OCI-LY1 (cell line): ENCODE measurements at regions not wholly inside any gene's neighbourhood (a gene's known extent, or its start where the extent isn't known, plus 50 kb on each side); places are given as distances from the start of the nearest gene placed in this dataset.

Experiments used
- H2AFZ ChIP-seq: fragments of 200-600 bp; sonication (generic), shearing (Covaris generic); 2 replicates; pipeline ENCODE4 v1.6.0; 2014; ENCODE audit warnings: antibody characterized with exemption, mild to moderate bottlenecking, low read length
- H3F3A ChIP-seq: fragments of 200-600 bp; sonication (generic), shearing (Covaris generic); 2 replicates; pipeline ENCODE4 v1.6.0; 2014; ENCODE audit warnings: mild to moderate bottlenecking, antibody characterized with exemption, low read length, moderate library complexity; ENCODE audit not compliant: insufficient read depth
- H3K27ac ChIP-seq: fragments of 200-600 bp; sonication (generic); 2 replicates; pipeline ENCODE4 v1.5.1; 2014; ENCODE audit warnings: low read length, mixed run types, mild to moderate bottlenecking, low read depth; ENCODE audit not compliant: poor library complexity, severe bottlenecking
- H3K27me3 ChIP-seq: fragments of 200-600 bp; sonication (generic); 2 replicates; pipeline ENCODE4 v1.6.0; 2014; ENCODE audit warnings: antibody characterized with exemption, mild to moderate bottlenecking, low read length, moderate library complexity; ENCODE audit not compliant: insufficient read depth
- H3K36me3 ChIP-seq: fragments of 200-600 bp; sonication (generic); 2 replicates; pipeline ENCODE4 v1.6.1; 2014; ENCODE audit warnings: mild to moderate bottlenecking, antibody characterized with exemption, low read length, moderate library complexity, mixed read lengths; ENCODE audit not compliant: insufficient read depth
- H3K4me1 ChIP-seq: fragments of 200-600 bp; sonication (generic); 2 replicates; pipeline ENCODE4 v1.5.1; 2014; ENCODE audit warnings: mild to moderate bottlenecking, low read length, moderate library complexity; ENCODE audit not compliant: insufficient read depth, severe bottlenecking
- H3K4me2 ChIP-seq: fragments of 200-600 bp; sonication (generic), shearing (Covaris generic); 2 replicates; pipeline ENCODE4 v1.6.1; 2014; ENCODE audit warnings: low read length
- H3K4me3 ChIP-seq: fragments of 200-600 bp; sonication (generic); 2 replicates; pipeline ENCODE4 v1.5.1; 2014; ENCODE audit warnings: low read length, low read depth, mild to moderate bottlenecking, mixed read lengths; ENCODE audit not compliant: poor library complexity, severe bottlenecking
- H3K79me2 ChIP-seq: fragments of 200-600 bp; shearing (Covaris generic); 2 replicates; pipeline ENCODE4 v1.6.1; 2016; ENCODE audit warnings: mixed run types, low read length, mixed read lengths; ENCODE audit not compliant: insufficient read depth
- H3K9ac ChIP-seq: fragments of 200-600 bp; sonication (generic), shearing (Covaris generic); 2 replicates; pipeline ENCODE4 v1.6.1; 2014; ENCODE audit warnings: mild to moderate bottlenecking, low read length, mixed read lengths
- H3K9me2 ChIP-seq: fragments of 200-600 bp; sonication (generic), shearing (Covaris generic); 2 replicates; pipeline ENCODE4 v1.6.1; 2014; ENCODE audit warnings: low read depth, mild to moderate bottlenecking, low read length, mixed read lengths
- H3K9me3 ChIP-seq: fragments of 200-600 bp; shearing (Covaris generic); 2 replicates; pipeline ENCODE4 v1.6.1; 2014; ENCODE audit warnings: low read length, mixed read lengths
- H4K20me1 ChIP-seq: fragments of 200-600 bp; sonication (generic), shearing (Covaris generic); 2 replicates; pipeline ENCODE4 v1.6.0; 2016; ENCODE audit warnings: mild to moderate bottlenecking, low read length; ENCODE audit not compliant: insufficient read depth
- CTCF ChIP-seq: fragments of 200-600 bp; sonication (generic), shearing (Covaris generic); IDR thresholded peaks from 2 replicates; pipeline ENCODE4 v1.5.1; 2017; ENCODE audit warnings: mild to moderate bottlenecking, antibody characterized with exemption, low read length, moderate library complexity, mixed read lengths
- EZH2 ChIP-seq: fragments of 200-600 bp; sonication (generic), shearing (Covaris generic); IDR thresholded peaks from 2 replicates; pipeline ENCODE4 v1.8.0; 2017; ENCODE audit warnings: borderline replicate concordance, mixed run types, mild to moderate bottlenecking, antibody characterized with exemption, low read length, moderate library complexity, mixed read lengths

GRCh38 chr4:156154978-156155377 is 201.3 kb upstream of the CTSO start:
- H3F3A ChIP-seq, result no peaks in the 10 kb centered on the region
- H3K9me3 ChIP-seq, result no peaks in the 10 kb centered on the region
- no peak overlapping the region for H3K4me2 ChIP-seq
- H3K27ac ChIP-seq, result no peak overlapping the region
- no peaks in the 10 kb centered on the region for H3K36me3 ChIP-seq
- TF ChIP-seq EZH2, result no peak
- no peak for TF ChIP-seq CTCF
- H3K4me3 ChIP-seq, result no peak overlapping the region
- H3K4me1 ChIP-seq, result no peaks in the 10 kb centered on the region
- H3K9ac ChIP-seq, result no peak overlapping the region
- no peaks in the 10 kb centered on the region for H3K9me2 ChIP-seq
- no peaks in the 10 kb centered on the region for H3K79me2 ChIP-seq
- no peak overlapping the region for H2AFZ ChIP-seq
- no peaks in the 10 kb centered on the region for H3K27me3 ChIP-seq
- H4K20me1 ChIP-seq, result no peaks in the 10 kb centered on the region

GRCh38 chr4:156146571-156146970 is 192.9 kb upstream of the CTSO start:
- Histone ChIP-seq H3K79me2 (no peaks in the 10 kb centered on the region), H3K9me3 (no peaks in the 10 kb centered on the region), H3K4me3 (no peak overlapping the region), H3K36me3 (no peaks in the 10 kb centered on the region), H3K27me3 (no peaks in the 10 kb centered on the region), H3K9ac (no peak overlapping the region), H3K27ac (no peak overlapping the region), H2AFZ (no peak overlapping the region), H3K9me2 (no peaks in the 10 kb centered on the region), H3K4me2 (no peak overlapping the region), H3F3A (no peaks in the 10 kb centered on the region), H4K20me1 (no peaks in the 10 kb centered on the region), H3K4me1 (no peaks in the 10 kb centered on the region)
- TF ChIP-seq CTCF (no peak), EZH2 (no peak)

- TF ChIP-seq EZH2, result no peak
- TF ChIP-seq CTCF, result no peak
- H3K9me3 ChIP-seq, result no peaks in the 10 kb centered on the region
- H3K4me1 ChIP-seq, result no peaks in the 10 kb centered on the region
- no peaks in the 10 kb centered on the region for H3K79me2 ChIP-seq
- H3K27ac ChIP-seq, result no peak overlapping the region
- H3F3A ChIP-seq, result no peaks in the 10 kb centered on the region
- no peak overlapping the region for H3K4me2 ChIP-seq
- no peak overlapping the region for H2AFZ ChIP-seq
- no peak overlapping the region for H3K4me3 ChIP-seq
- H3K9ac ChIP-seq, result no peak overlapping the region
- H3K9me2 ChIP-seq, result no peaks in the 10 kb centered on the region
- no peaks in the 10 kb centered on the region for H3K27me3 ChIP-seq
- H3K36me3 ChIP-seq, result no peaks in the 10 kb centered on the region
- no peaks in the 10 kb centered on the region for H4K20me1 ChIP-seq
Measured at GRCh38 chr4:156144961-156145360, 191.3 kb upstream of the CTSO start.
